Left ventricle myocardium inferior (tissue), 1 donor: ENCODE measurements at regions not wholly inside any gene's neighbourhood (a gene's known extent, or its start where the extent isn't known, plus 50 kb on each side); places are given as distances from the start of the nearest gene placed in this dataset.
A peak's percentile ranks its signal among the peaks of the same experiment; 100 is the strongest.

Experiments used
- DNase-seq: peaks from one replicate; pipeline ENCODE4 v3.0.0-alpha.2; 2020
- H3K27ac ChIP-seq: fragments of 200-600 bp; replicated peaks from 2 replicates; pipeline ENCODE4 v1.8.0; 2021
- H3K27me3 ChIP-seq: fragments of 200-600 bp; 2 replicates; pipeline ENCODE4 v1.8.0; 2021; ENCODE audit warnings: low read depth
- H3K36me3 ChIP-seq: fragments of 200-600 bp; 2 replicates; pipeline ENCODE4 v1.8.0; 2021
- H3K4me1 ChIP-seq: fragments of 200-600 bp; 2 replicates; pipeline ENCODE4 v1.8.0; 2021
- H3K4me3 ChIP-seq: fragments of 200-600 bp; 2 replicates; pipeline ENCODE4 v1.8.0; 2021; ENCODE audit warnings: mild to moderate bottlenecking, moderate library complexity
- H3K9me3 ChIP-seq: fragments of 200-600 bp; replicated peaks from 2 replicates; pipeline ENCODE4 v1.8.0; 2021
- CTCF ChIP-seq: fragments of 200-600 bp; IDR thresholded peaks from 2 replicates; pipeline ENCODE4 v1.8.0; 2021; ENCODE audit warnings: antibody characterized with exemption, mild to moderate bottlenecking, borderline replicate concordance
- intact Hi-C: fragments of 100-400 bp; cut with micrococcal nuclease; formaldehyde crosslinking; loops from one replicate; pipeline ENCODE4 v1.11.0; 2022
- donor health status: DM: no; HTN: yes; CAD: no; lungs with severe emphysema.

GRCh38 chr1:194731025-194731424 lies 1544.6 kb upstream of the B3GALT2 start:
- Histone ChIP-seq H3K4me1 (no peaks in the 10 kb centered on the region), H3K9me3 (no peaks in the 10 kb centered on the region), H3K27ac (no peak overlapping the region), H3K36me3 (no peaks in the 10 kb centered on the region), H3K4me3 (no peak overlapping the region), H3K27me3 (no peaks in the 10 kb centered on the region)
- intact Hi-C loops = no loop called here
- DNase-seq = no peak
- TF ChIP-seq CTCF = no peak

GRCh38 chr1:194730304-194730703 lies 1543.9 kb upstream of the B3GALT2 start:
- DNase-seq = no peak
- intact Hi-C loops = no loop called here
- Histone ChIP-seq H3K27me3 (no peaks in the 10 kb centered on the region), H3K9me3 (no peaks in the 10 kb centered on the region), H3K36me3 (no peaks in the 10 kb centered on the region), H3K4me3 (no peak overlapping the region), H3K4me1 (no peaks in the 10 kb centered on the region), H3K27ac (no peak overlapping the region)
- no peak for TF ChIP-seq CTCF

GRCh38 chr1:194723067-194723466 lies 1536.7 kb upstream of the B3GALT2 start:
- no peak for DNase-seq
- no peak for TF ChIP-seq CTCF
- H3K4me3 ChIP-seq = no peak overlapping the region
- no peak overlapping the region for H3K27ac ChIP-seq
- H3K4me1 ChIP-seq = no peaks in the 10 kb centered on the region
- no peaks in the 10 kb centered on the region for H3K27me3 ChIP-seq
- H3K9me3 ChIP-seq = peaks cover 6% of the 10 kb centered on the region
- intact Hi-C loops = no loop called here
- no peaks in the 10 kb centered on the region for H3K36me3 ChIP-seq

GRCh38 chr1:194717941-194718340 lies 1531.5 kb upstream of the B3GALT2 start:
- intact Hi-C loops = no loop called here
- Histone ChIP-seq H3K4me1 (no peaks in the 10 kb centered on the region), H3K27ac (no peak overlapping the region), H3K4me3 (no peak overlapping the region), H3K9me3 (peaks cover 6% of the 10 kb centered on the region), H3K27me3 (no peaks in the 10 kb centered on the region), H3K36me3 (no peaks in the 10 kb centered on the region)
- DNase-seq = no peak
- TF ChIP-seq CTCF = no peak

GRCh38 chr1:194717334-194717733 lies 1530.9 kb upstream of the B3GALT2 start:
- H3K27ac ChIP-seq = no peak overlapping the region
- no peak for DNase-seq
- TF ChIP-seq CTCF = no peak
- peaks cover 6% of the 10 kb centered on the region for H3K9me3 ChIP-seq
- H3K4me3 ChIP-seq = no peak overlapping the region
- H3K4me1 ChIP-seq = no peaks in the 10 kb centered on the region
- H3K27me3 ChIP-seq = no peaks in the 10 kb centered on the region
- H3K36me3 ChIP-seq = no peaks in the 10 kb centered on the region
- intact Hi-C loops = no loop called here

GRCh38 chr1:194710671-194711070 lies 1524.3 kb upstream of the B3GALT2 start:
- H3K9me3 ChIP-seq = no peaks in the 10 kb centered on the region
- intact Hi-C loops = no loop called here
- H3K36me3 ChIP-seq = no peaks in the 10 kb centered on the region
- no peak overlapping the region for H3K4me3 ChIP-seq
- peaks cover 4% of the 10 kb centered on the region for H3K4me1 ChIP-seq
- H3K27me3 ChIP-seq = no peaks in the 10 kb centered on the region
- H3K27ac ChIP-seq = peak overlapping the region; percentile 76
- no peak for DNase-seq
- TF ChIP-seq CTCF = no peak
